ENCODE measurements at regions not wholly inside any gene's neighbourhood (a gene's known extent, or its start where the extent isn't known, plus 50 kb on each side); places are given as distances from the start of the nearest gene placed in this dataset.

DNA sequence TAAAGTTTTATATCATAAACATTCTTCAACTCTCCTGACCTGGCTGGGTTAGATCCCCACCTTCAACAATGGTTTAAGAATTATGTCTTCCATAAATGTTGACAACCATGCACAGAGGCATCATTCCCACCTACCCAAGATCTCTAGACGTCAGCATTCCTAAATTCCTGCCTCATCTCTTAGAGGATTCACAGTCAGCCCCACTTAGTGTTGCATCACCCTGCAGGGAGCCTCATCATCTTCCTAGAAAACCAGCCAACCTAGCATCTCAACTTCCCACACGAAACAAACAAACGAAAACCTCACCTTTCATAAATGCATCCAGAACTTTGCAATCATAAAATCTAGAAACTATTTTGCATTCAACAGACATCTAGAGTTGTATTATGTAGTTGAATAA, 816.1 kb upstream of the C9orf72 start:
- CTCF ChIA-PET (ENCODE audit: partially characterized antibody), result no interaction called here
- no peak overlapping the region for H3K56ac ChIP-seq (replicated peaks; ENCODE audit: insufficient read length, low read depth, low read length)
- H4K91ac ChIP-seq (replicated peaks; ENCODE audit: insufficient read length, low read length), result no peak overlapping the region
- POLR2A ChIA-PET (ENCODE audit: partially characterized antibody), result no interaction called here
- H2BK120ac ChIP-seq (replicated peaks; ENCODE audit: low read depth, low read length), result no peak overlapping the region
- H3K9ac ChIP-seq (replicated peaks in 1 of 4; ENCODE audit: extremely low read depth in 1 of 4, low read depth in 3 of 4, low read length in 3 of 4), result no peak overlapping the region
- no peaks in the 10 kb centered on the region for H3K79me1 ChIP-seq (ENCODE audit: low read depth, low read length)
- H2BK15ac ChIP-seq (ENCODE audit: low read length), result no peak overlapping the region
- no peaks in the 10 kb centered on the region for H3K9me3 ChIP-seq (ENCODE audit: insufficient read depth in 2 of 2, low read depth in 1 of 2, low read length in 1 of 2)
- no peak overlapping the region for H2AK5ac ChIP-seq (ENCODE audit: low read depth, low read length)
- no peak overlapping the region for H2BK12ac ChIP-seq (ENCODE audit: low read depth, low read length)
- DNase-seq (ENCODE audit: low read depth in 1 of 2, low spot score in 2 of 2) (no peak), FAIRE-seq (peak; percentile 50)
- H3K27ac ChIP-seq (ENCODE audit: low read depth, low read length), result no peak overlapping the region
- no peaks in the 10 kb centered on the region for H3K23me2 ChIP-seq (ENCODE audit: low read depth, low read length)
- H3K23ac ChIP-seq (ENCODE audit: insufficient read length), result no peak overlapping the region
- H3K4me1 ChIP-seq (replicated peaks in 1 of 4; ENCODE audit: control insufficient read depth in 3 of 4, insufficient read depth in 4 of 4, low read length in 3 of 4), result no peaks in the 10 kb centered on the region
- H3K79me2 ChIP-seq (ENCODE audit: control insufficient read depth in 1 of 2, insufficient read depth in 2 of 2, low read length in 2 of 2), result no peaks in the 10 kb centered on the region
- no peaks in the 10 kb centered on the region for H3K27me3 ChIP-seq (replicated peaks in 1 of 4; ENCODE audit: control insufficient read depth in 3 of 4, extremely low read depth in 1 of 4, insufficient read depth in 3 of 4, low read length in 3 of 4)
- 0 out of 2 replicates have a peak, but pooled peaks have one; percentile 24 for TF ChIP-seq TEAD4 (IDR thresholded peaks at IDR 0.05; ENCODE audit: low read depth, low read length)
- TF ChIP-seq JUN (IDR thresholded peaks at IDR 0.05; ENCODE audit: low read depth, low read length), result no peak
- no peak for TF ChIP-seq BRCA1 (IDR thresholded peaks at IDR 0.05; ENCODE audit: low read depth, low read length)
- no peak for TF ChIP-seq BCL11A (IDR thresholded peaks at IDR 0.05; ENCODE audit: low read depth in 2 of 2, low read length in 2 of 2)
- no peak for TF ChIP-seq SP2 (IDR thresholded peaks at IDR 0.05; ENCODE audit: low read length)
- TF ChIP-seq CEBPB (IDR thresholded peaks at IDR 0.05; ENCODE audit: low read depth, low read length), result peak; percentile 91
- TF ChIP-seq EZH2 (IDR thresholded peaks at IDR 0.05; ENCODE audit: low read depth, low read length, severe bottlenecking), result no peak
- TF ChIP-seq, protein P1, sequence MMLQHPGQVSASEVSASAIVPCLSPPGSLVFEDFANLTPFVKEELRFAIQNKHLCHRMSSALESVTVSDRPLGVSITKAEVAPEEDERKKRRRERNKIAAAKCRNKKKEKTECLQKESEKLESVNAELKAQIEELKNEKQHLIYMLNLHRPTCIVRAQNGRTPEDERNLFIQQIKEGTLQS (IDR thresholded peaks at IDR 0.05; ENCODE audit: insufficient read depth, low read depth, low read length), result peak; percentile 75
- peak; percentile 38; the same call in 1 of the 2 replicates for TF ChIP-seq JUND (IDR thresholded peaks at IDR 0.05; ENCODE audit: low read length)
- no peak overlapping the region for H4K5ac ChIP-seq (ENCODE audit: insufficient read length, low read depth, low read length)
- H3K4me3 ChIP-seq (ENCODE audit: extremely low read depth in 1 of 4, insufficient read depth in 2 of 4, low read depth in 3 of 4, low read length in 4 of 4), result no peak overlapping the region
- no peak overlapping the region for H3K18ac ChIP-seq (ENCODE audit: extremely low read depth, low read length)
- 80% methylated on average over 3 of the region's 3 CpGs; no CpG with 5 or more reads in 1 of the 2 experiments for WGBS, 2 experiments (ENCODE audit: extremely low coverage in 1 of 2, insufficient coverage in 1 of 2, insufficient read length in 1 of 2, insufficient replicate concordance in 2 of 2, low coverage in 1 of 2, low lambda C conversion rate in 2 of 2, missing lambda C conversion rate in 1 of 2)
- H4K20me1 ChIP-seq (replicated peaks in 1 of 2; ENCODE audit: control insufficient read depth in 1 of 2, insufficient read depth in 2 of 2, low read length in 2 of 2), result no peaks in the 10 kb centered on the region
- no peak overlapping the region for H2BK5ac ChIP-seq (ENCODE audit: low read depth, low read length)
- H4K8ac ChIP-seq (ENCODE audit: extremely low read depth, insufficient read depth, low read length), result no peak overlapping the region
- no peak overlapping the region for H2BK20ac ChIP-seq (ENCODE audit: low read length)
- H3K14ac ChIP-seq (ENCODE audit: insufficient read length), result no peak overlapping the region
- no peak overlapping the region for H3K4ac ChIP-seq (replicated peaks; ENCODE audit: insufficient read length, low read depth, low read length)
- no peak overlapping the region for H3K4me2 ChIP-seq (ENCODE audit: insufficient read depth in 1 of 2, low read depth in 2 of 2, low read length in 2 of 2)
- no peaks in the 10 kb centered on the region for H3K36me3 ChIP-seq (ENCODE audit: control insufficient read depth in 2 of 4, insufficient read depth in 4 of 4, low read length in 3 of 4)
- H2AFZ ChIP-seq (ENCODE audit: low read length), result no peak overlapping the region
